Activated CD4-positive, alpha-beta T cell treated with anti-CD3 and anti-CD28 coated beads, Interleukin-2, amount 50 U/mL, for 16 hours (primary cell): ENCODE measurements at regions not wholly inside any gene's neighbourhood (a gene's known extent, or its start where the extent isn't known, plus 50 kb on each side); places are given as distances from the start of the nearest gene placed in this dataset.

Experiments
- DNase-seq: peaks from one replicate; pipeline ENCODE4 v3.0.0-alpha.2; 2020

DNA sequence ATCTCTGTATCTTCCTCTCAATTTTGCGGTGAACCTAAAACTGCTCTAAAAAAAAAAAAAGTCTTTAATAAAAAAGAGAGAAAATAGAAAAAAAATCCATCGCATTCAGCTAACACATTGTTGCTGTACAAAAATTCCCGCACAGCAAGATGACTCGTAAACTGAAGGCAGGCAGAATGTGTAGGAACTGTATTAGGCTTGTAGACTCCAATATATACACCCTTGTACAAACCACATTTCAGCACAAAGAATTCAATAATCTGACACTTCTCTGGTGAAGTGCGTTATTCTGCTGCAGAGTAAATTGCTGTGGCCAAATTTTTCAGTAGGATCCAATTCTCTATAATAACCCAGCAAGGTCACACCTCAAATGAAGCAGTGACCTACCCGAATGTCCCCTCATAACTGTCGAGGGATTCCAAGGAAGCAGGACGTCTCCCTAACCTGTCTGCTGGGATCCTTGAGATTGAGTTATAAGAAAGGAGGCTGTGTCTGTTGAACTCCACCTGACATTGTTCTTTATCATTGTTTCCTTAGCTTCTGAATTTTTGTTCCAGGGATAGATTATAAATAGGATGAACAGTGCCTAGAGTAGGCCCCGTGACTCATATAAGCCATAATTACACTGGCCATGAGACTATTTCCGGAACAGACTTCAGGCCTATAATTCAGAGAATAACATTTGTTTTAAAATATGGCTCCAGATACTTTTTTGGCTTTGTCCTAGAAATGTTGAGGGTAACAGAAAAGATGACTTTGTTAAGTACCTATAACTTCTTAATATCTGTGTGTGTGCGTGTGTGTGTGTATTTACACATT lies 348.3 kb downstream of the PCDH7 start:
- DNase-seq: no peak

DNA sequence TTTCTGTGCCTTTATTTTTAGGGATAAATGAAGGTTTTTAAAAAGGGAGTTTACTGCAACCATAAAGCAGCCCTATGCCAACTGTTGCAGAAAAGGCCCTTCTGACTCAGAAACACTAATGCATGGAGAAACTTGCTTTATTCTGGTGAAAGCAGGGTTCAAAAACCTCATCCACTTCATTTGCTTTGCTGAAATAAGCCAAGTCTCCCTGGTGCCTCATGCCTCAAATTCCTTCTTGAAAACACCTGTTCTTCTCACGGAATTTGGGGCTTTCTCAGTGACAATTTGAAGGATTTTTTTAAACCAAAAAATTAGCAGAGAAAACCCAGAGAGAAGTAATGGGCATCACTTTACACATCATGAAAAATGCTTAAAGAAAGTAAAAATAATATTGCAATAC lies 349.0 kb downstream of the PCDH7 start:
- DNase-seq: no peak

DNA sequence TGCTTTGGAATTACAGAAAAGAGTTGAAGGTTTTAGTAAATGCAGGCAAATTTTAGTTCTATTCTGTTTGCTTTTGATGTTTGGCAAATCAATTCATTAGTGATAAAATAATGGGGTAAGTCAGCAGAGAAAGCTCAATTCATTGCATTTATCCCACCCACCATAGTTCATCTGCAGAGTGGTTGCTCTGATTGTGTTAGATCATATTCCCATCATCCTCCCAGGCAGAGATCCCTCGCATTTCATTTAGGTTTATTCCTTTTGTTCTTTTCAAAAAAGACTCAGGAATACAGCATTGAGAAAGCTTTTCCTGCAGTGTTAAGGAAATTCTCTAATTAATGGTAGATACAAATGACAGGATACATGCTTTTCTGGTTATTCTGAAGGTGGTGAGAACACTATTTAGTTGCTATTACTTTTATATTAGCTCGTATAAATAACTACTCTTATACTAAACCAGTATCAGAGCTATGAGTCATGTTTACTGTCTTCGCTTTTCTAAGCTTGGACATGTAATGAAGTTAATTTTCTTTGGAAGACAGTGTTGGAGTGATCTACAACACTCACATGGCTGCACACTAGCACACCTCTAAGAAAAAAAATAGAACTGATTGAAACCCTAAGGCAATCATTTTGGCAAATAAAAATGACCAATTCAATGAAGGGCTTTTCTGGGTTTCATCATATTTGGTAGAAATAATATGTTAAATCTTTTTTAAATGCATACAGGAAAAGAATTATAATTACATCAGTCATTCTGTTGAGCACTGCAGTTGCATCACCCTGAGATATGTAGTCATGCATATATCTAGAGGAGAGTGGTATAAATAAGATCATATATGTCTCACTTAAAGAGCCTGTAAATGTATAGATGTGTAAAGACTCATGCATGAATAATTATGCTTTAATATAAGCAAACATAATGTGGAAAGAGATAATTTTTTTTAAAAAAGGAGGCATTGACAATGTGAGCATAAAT lies 351.6 kb downstream of the PCDH7 start:
- no peak for DNase-seq

DNA sequence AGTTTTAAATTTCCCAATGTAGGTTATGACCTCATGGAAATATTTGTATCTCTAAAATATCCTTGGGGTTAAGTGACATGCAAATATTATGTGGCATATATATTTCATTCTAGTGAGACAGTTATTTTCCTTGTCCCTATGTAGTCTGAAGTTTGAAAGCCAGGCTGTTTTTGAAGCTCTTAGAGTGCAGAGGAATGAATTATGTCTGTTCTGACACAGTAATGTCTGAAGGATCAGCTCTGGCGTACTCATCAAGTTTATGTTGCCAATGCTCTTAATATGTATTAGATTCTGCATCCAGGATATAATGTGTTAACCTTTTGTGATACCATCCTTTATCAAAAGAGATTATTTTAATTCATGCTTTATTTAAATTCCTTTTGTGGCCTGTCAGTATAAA lies 355.8 kb downstream of the PCDH7 start:
- DNase-seq: no peak

DNA sequence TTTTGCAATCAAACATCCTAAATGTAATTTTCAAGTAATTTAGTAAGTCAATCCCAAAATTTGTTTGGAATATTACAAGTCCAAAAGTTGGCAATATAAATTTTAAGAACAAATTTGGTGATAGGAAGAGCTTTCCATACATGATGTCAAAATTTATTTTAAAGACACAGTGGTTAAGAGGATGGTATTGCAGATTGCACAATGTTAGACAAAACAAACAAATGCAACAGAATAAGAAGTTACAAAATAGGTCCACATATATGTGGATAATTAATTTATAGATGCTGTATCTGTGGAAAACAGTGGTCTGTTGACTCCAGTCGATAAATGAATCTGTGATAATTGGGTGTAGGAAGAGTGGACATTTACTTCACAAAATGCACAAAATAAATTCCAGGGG lies 358.5 kb downstream of the PCDH7 start:
- DNase-seq: no peak

DNA sequence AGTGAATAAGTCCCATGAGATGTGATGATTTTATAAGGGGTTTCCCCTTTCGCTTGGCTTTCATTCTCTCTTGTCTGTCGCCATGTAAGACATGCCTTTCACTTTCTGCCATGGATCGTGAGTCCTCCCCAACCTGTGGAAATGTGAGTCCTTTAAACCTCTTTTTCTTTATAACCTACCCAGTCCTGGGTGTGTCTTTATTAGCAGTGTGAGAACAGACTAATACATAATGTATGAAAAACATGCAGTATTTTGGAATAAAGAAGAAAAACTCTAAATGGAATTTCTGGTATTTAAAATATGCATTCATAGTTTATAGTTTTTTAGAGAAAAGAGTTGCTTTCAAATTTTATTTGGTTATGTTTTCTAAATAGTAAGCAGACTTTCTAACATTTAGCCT lies 360.7 kb downstream of the PCDH7 start:
- no peak for DNase-seq

DNA sequence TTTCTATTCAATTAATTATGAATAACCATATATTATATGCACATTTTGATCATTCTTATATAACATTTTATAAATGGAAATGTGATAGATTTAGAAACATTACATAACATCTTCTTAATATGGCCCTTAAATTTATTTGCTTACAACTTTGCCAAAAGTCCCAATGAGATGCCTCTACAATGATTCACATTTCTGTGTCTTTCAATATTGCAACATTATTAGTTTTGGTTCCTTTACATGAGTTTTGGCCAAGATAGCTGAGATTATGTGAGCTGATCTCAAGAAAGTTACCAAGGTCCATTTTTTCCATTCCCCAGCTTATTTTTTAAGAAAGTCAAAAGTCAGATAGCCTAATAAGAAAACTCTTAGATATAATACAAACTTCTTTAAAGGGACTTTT lies 361.2 kb downstream of the PCDH7 start:
- no peak for DNase-seq

DNA sequence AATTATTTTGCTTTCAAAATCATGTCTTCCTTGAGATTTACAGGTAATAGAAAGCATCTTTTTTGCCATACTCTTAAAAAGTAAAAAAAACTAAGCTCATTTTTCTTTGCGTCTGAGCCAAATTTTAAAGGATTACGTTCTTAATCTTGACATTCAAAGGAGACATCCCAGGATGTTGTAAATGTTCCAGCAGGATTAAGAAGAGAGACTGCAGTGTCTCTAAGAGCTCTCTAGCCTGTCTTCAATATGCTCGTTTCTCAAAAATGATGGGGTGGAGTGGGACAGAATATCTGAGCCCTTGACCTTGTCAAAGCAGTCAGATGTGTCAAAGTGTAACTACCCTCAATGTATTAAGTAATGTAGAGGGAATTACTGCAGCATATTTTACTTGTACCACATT lies 363.3 kb downstream of the PCDH7 start:
- DNase-seq: no peak

DNA sequence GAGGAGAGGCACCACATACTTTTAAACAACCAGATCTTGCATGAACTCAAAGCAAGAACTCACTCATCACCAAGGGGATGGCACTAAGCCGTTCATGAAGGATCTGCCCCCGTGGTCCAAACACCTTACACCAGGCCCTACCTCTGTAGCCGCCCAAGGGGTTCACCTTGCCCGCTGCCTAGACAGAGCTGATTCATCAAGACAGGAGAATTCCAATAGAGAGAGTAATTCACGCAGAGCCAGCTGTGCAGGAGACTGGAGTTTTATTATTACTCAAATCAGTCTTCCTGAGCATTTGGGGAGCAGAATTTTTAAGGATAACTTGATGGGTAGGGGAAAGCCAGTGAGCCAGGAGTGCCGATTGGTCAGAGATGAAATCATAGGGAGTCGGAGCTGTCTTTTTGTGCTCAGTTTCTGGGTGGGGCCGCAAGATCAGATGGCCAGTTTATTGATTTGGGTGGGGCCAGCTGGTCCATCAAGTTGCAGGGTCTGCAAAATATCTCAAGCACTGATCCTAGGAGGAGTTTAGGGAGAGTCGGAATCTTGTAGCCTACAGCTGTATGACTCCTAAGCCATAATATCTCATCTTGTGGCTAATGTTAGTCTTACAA lies 364.7 kb downstream of the PCDH7 start:
- DNase-seq: no peak

DNA sequence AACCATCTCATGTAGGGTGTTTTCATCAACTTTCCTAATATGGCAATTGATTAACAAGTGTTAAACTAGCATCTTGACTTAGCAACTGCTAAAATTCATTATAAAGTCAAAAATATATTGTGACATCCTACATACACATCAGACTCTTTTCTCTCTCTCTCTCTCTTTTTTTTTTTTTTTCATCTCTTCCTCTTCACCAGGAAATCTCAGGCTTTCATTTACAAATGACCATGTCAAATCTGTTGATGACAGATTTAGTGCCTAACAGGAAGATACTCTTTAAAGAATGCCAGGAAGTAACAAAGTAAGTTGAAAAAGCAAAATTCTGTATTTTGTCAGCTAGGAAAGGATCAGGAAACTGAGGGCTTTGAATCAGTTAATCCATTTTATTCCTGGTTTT lies 365.5 kb downstream of the PCDH7 start:
- no peak for DNase-seq

DNA sequence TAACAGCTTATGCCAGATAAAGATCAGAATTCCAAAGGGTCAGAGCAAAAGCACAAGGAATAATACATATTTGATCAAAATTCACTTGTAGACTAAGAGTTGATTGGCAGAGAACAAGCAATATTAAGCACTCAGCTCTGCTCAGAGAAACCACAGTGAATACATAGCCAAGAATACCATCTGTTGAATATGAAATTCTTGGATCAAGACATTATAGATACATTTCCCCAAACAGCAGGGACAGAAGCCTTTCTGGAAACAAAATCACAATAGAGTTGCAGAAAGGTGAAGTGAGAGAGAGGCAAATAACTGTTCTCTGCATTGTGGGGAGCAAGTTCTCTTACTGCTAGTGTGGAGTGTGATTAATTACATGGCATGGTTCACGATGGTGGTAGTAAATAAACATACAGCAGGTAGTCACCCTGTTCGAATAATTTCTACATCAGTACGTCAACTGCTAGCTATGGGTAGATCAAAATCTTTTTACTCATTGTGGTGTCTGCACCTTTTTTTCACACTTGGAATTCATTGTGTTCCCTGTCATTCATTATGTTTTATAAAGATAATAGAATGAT lies 366.7 kb downstream of the PCDH7 start:
- no peak for DNase-seq

DNA sequence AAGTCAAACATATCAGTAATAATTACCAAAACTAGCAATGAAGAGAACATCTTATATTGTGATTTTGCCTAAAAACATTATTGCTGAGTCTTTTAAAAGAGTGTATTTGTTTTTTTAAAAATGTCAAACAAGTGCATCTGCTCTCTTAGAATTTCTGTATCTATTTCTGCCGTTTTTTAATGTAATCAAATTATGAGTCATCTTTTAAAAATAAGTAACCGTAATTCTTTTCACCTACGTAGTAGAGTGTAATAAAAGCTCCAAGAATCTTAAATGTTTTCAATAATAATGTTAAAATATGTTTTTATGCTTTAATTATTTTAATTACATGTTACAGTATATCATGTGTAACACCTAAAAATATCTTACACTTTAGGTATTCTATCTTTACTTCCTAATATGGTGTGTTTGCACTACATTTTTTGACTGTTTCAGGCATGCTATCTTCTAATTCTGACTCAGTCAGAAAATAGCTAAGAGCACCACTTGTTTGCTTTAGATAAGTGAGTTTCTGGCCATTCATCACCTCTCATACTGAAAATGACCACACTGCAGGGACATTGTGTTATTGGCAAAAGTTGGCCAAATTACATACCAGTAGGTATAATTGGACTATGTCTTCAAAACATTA lies 368.5 kb downstream of the PCDH7 start:
- DNase-seq: no peak

DNA sequence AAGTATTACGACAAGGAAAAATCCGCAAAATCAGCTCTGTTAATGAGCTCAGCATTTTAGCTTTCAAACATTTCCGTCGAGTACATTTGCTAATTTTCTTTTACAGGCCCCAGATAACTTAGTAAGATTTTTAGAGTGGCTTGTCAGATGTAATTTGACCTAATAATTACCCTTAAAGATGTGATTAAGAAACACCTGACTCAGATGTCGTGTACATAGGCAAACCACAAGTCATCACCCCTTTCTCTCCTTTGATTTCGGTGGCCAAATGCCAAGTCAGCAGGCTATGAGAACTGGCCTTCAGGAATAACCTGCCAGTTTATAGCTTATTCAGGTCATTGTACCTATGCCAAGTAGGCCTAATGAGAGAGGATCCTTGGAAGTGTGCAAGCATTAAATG lies 369.6 kb downstream of the PCDH7 start:
- no peak for DNase-seq

DNA sequence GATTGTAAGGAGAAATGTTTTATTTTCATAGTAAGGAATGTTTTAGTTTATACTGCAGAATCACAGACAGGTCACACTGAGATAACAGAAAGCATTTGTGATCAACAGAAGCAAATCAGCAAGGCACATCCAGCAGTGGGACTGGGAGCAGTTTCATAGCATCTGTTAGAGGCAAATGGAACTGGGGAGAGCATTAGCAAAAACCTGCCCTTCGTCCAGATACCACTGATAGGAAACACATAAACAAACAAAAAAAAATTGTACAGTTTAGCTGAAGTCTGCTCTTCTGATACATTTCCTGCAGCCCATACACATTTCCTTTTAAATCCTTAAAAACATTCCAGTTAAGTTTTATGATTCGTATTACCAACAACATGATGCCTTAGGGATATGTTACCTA lies 374.3 kb downstream of the PCDH7 start:
- DNase-seq: no peak

DNA sequence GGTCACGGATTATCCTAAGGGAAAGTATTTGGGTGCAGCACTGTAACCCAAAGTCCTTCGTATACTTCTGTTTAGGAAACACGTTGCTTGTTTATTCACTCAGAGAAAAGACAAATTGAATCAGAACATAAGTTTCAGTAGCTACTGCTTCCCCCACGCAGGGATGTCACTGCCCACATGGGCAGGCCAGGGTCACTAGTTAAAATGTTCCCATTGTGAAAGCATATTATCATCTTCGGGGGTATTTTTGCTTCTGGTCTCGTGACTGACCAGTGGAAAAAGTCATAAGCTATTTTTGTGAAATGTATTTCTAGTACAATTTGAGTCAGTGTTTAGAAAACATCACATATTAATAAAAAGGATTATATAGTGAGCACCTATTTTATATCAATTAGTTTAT lies 377.8 kb downstream of the PCDH7 start:
- no peak for DNase-seq

DNA sequence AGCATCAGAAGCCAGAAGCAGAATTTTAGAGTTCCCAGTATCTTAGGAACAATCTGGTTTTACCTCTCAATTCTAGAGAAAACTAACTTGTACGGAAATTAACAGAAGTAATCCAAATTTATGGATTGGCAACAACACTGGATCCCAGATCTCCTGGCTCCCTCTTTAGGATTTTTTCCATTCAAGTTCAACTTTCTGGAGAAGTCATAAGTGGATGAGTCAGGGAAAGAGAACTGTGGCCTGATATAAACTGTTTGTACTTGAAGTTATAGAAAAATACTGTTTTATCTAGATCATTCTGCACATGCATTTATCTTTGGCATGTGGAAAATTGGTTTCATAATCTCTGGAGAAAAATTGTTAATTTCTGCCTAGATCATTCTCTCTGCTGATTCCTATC lies 380.4 kb downstream of the PCDH7 start:
- DNase-seq: no peak

DNA sequence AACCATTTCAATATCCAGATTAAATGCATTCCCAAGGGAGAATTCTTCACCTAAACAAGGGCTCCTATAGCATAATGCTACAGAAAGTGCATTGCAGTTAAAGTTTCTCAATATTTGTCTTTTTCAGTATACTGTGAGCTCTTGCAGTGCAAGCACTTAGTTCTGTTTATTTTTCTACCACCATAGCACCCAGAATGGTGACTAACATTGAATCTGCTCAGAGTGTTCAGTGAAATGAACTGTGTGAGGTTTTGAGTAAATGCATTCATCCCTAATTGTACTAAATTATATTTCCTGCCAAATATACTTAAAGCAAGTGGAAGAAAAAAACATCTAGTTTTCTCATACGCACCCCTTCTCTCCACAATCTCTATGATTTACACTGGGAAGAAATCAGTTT lies 383.9 kb downstream of the PCDH7 start:
- DNase-seq: no peak

DNA sequence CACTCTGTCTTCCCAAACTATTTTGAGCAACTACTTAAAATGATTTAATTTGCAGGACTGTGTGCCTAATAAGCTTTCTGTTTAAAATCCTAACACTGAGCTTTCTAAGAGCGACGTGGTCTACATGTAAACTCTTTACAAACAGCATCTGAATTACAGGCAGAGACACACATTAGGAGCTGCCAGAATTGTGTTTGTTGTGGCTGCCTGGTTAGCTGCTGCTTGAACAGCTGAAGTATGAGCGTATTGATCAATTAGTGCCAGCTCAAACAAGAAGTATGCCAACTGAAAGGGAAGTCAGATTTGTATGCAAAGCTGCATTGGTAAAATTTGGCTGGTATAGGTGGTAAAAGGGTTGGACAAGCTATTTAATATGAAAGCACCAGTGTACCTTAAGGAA lies 384.4 kb downstream of the PCDH7 start:
- no peak for DNase-seq

DNA sequence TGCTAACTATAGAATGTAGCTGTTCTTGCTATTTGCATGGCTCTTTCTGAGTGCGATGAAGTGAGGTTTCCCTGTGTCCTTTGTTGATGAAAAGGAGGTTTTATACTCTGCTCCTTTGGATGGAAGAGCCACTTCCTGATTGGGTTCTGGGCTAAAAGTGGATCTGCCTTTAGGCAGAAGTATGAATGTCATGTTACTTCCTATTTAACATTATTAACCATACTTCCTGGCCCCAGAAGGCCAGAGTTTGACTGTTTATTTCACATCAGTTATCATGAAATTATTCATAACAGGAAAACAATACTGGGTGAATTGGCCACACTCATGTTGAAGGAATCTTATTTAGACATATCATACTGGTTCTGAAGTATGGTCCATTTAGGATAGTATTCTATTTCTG lies 386.2 kb downstream of the PCDH7 start:
- DNase-seq: no peak

DNA sequence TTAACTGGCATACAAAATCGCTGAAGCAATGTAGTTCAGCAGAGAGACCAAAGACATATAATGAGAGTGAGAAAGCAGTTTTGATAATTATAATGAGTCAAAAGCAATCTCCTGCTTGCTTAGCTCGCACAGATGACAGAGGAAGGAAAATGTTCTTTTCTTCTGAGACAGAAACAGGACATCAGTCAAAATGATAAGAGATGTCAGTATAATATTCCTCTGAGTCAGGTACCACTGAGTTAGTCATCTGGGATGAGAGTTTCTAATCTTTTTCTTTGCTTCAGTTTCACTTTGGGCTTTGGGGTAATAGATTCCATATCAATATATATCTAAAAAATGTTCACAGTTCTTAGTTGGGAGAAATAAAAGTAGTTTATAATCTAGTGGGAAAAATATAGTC lies 387.2 kb downstream of the PCDH7 start:
- no peak for DNase-seq

DNA sequence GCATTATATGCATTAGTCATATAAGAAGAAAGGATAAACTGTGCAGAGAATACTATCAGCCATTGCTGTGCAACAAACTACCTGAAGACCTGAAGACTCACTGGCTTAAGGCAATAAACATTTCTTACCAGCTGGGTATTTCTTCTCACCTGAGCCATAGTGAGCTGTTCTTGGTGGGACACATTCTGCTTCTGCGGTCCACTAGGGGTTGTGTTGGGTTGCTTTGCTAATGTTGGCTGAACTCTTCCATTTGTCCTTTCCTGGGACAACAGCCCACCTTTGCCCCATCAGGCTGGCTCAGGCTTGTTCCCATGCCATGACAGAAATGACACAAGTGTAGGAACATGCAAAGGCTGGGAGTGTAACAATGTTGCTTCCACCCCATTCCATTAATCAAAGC lies 388.6 kb downstream of the PCDH7 start:
- DNase-seq: no peak

DNA sequence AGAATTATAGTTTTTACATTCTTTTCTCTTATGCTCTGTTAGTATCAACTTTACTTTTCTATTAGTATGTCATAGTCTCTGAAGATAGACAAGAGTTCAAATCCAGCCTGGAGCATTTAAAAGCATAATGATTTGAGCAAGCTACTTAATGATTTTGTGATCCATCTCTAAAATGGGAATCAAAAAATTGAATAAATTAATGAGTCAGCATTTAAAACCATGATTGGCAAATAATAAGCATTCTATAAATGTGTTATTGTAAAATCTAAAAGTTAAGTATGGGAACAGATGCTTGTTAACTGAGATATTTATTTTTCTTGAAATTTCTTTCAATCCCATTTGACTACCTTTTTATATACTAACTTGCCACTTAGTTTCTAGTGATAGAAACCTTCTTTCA lies 391.6 kb downstream of the PCDH7 start:
- DNase-seq: no peak

DNA sequence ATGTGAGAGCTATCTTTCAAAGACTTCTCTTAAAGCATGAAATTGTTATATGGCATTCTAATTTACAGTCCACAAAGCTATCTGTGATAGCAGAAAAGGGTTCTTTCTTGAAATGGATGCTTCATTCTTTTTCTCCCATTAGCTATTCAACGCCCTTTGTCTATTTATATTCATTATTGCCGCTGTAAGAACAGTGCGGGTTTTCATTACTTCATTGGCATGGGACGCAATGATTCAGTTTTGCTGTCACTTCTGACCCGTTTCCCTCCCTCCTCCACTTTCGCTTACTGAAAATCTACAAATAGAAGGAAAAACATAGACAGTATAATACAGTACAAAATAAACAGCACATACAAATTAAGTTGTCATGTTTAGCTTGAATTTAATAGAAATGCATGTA lies 394.6 kb downstream of the PCDH7 start:
- no peak for DNase-seq
